Kasumi-1 (cell line): ENCODE measurements at regions not wholly inside any gene's neighbourhood (a gene's known extent, or its start where the extent isn't known, plus 50 kb on each side); places are given as distances from the start of the nearest gene placed in this dataset.
"Not testable (repeated sequence)": the region's sequence is repeated elsewhere in the genome, so short reads cannot be mapped to it uniquely, and the experiment has no call there.

Experiments used
- DNase-seq, 2 experiments: peaks; one replicate each; lab custom pipeline; 2025; lab: John Stamatoyannopoulos, UW

DNA sequence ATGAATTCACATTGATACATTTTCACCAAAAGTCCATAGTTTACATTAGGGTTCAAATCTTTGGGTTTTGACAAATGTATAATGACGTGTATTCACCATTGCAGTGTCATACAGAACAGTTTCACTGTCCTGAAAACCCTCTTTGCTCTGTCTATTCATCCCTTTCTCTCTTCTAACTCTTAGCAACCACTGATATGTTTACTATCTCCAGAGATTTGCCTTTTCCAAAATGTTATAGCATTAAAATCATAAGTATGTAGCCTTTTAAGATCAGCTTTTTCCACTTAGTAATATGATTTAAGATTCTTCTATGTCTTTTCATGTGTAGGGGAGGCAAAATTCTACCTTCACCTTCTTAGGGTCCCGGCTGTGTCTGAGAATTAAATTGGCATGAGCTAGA is 203.8 kb downstream of the TPRG1 start:
- DNase-seq: no peak

DNA sequence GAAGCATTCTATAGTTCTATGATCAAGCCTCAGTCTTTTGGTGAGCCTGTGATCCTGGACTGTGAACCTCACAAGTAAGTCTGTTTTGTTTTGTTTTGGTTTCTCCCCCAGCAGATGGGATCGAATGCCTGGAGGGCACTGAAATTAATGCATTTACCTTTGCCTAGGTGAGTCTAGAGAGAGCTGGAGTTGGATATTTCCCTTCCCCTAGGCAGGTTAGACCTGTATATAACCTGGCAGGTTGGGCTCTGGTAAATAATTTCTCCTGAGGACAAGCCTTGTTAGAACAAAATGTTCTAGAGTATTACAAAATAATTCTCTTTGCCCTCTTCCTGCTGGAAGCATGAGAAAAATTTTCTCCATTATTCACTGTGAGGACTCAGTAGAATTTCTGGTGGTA is 211.9 kb downstream of the TPRG1 start:
- no peak for DNase-seq

DNA sequence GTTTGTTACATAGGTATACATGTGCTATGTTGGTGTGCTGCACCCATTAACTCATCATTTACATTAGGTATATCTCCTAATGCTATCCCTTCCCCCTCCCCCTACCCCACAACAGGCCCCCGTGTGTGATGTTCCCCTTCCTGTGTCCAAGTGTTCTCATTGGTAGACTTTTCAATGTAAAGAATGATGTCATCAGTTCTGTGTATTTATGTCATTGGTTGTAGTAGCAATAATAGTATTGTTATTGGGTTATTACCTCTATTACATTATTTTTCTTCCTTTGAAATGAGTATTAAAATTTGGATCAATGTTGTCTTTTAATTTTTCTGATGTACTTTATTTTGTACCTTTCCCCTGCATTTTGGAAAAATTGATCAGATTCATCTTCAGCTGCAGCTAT is 214.1 kb downstream of the TPRG1 start:
- DNase-seq: not testable (repeated sequence)

DNA sequence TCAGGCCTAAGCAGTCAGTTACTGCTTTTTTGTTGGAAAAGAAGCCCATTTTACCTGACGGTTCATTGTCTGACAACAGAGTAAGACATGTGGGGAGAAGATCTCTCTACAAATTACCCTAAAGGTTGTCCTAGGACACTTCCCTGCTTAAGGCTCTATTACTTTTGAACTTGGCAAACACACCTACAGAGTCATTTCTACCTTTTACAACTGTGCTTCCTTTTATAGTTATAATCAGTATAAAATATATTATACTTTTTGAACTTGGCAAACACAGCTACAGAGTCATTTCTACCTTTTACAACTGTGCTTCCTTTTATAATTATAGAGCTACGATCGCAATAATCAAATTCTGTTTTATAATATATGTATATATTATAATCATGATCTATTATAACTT is 215.0 kb downstream of the TPRG1 start:
- no peak for DNase-seq

DNA sequence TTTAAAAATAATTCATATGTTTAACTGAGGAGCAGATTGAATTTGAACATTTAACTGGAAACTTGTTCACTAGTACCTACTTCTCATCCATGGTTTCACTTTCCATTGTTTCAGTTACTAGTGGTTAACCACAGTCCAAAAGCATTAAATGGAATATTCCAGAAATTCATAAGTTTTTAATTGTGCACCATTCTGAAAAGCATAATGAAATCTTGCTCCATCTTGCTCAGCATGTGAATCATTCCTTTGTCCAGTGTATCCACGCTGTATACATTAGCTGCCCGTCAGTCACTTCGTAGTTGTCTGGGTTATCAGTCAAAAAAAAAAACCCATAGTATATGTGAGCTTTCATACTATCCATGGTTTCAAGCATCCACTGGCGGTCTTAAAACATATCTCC is 217.6 kb downstream of the TPRG1 start:
- no peak for DNase-seq

DNA sequence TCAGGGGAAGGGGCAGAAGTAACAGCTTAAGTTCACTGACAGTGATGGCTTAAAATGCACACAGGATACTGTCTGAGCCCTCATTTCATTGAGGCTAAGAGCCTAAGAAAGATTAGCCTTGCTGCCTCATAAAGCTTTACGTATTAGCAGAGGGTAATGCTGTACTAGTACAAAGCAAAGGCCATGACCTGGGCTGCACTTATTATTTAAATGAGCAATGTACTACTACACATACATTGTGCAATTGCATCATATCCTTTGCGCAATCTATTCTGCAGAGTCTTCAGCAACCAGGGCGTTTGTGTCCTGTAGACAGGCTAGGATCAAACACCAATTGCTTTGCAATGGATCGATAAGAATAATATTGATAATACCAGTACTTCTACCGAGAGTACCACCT is 221.8 kb downstream of the TPRG1 start:
- DNase-seq: no peak

DNA sequence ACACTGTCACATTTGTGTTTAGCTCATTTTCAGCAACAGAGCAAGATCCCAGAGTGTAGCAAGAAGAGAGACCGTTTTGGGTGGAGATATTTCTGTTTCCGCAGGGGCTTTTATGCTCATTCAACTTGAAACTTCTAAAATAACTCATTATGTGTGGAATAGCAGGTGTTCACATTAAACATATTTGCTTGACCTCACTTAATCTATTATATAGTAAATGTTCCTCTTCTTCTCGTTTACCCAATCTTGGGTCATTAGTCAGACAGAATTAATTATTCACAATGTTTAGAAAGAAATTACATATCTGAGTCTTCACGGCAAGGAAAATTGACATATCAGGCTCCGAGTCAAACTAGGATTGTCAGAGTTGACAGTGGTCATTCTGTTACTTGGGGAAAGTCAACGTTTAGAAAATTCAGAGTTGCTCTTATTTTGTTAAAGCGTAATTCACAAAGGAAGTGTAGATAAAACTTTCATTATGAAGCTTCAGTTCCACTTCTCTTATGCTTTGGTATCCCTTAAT is 222.9 kb downstream of the TPRG1 start:
- no peak for DNase-seq

DNA sequence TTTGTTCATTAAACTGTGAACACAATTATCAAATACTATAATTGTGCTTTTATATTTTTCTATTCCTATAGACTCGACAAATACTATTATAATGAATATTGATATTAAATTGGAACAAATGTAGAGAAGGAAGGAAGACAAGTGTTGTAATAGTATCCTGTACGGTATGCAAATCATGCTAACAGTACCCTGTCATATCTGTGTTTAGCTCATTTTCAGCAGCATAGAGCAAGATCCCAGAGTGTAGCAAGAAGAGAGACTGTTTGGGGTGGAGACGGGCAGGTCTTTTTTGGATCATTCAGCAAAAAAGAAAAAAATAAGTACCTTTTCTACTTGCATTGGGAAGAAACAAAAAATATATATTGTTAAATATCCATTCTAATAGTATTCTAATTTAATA is 224.1 kb downstream of the TPRG1 start:
- no peak for DNase-seq

DNA sequence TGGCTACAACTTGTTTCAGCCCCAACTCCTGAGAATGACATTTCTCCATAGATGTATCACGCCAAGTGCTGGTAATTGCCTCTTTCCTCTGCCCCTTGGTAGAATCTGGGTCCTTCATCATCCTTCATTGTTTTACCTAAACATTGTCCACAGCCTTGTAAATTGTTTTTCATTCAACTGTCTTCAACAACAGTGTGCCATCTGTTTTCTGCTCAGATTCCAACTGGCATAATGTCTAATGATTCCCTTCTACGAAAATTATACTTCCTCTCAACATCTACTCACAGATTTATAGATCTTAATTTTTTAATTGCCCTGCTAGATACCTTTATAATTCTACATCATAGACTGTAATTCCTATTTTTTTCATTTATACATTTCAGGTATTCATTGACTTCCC is 226.9 kb downstream of the TPRG1 start:
- no peak for DNase-seq

DNA sequence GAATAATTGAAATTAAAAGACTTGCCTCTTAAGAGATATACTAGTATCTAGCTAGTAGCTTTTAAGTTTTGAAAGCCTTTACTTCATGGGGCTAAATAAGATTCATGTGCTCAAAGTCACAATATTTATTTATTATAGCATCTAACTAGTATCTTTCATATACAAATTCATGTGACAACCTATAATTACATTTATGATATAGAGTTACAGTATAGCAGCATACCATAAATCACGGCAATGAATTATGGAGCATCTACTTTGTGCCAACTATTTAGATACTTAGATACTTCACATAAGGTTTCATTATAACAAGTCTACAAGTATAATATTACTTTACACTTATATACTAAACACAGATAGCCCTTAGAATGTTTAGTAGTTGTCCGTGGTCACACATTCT is 229.4 kb downstream of the TPRG1 start:
- no peak for DNase-seq

DNA sequence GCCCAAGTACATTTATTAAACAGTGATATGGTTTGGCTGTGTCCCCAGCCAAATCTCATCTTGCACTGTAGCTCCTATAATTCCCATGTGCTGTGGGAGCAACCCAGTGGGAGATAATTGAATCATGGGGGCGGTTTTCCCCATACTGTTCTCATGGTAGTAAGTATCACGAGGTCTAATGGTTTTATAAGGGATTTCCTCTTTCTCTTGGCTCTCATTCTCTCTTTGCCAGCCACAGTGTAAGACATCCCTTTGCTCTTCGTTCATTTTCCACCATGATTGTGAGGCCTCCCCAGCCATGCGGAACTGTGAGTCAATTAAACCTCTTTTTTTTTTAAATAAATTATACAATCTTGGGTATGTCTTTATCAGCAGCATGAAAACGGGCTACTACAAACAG is 228.0 kb upstream of the TP63 start:
- no peak for DNase-seq

DNA sequence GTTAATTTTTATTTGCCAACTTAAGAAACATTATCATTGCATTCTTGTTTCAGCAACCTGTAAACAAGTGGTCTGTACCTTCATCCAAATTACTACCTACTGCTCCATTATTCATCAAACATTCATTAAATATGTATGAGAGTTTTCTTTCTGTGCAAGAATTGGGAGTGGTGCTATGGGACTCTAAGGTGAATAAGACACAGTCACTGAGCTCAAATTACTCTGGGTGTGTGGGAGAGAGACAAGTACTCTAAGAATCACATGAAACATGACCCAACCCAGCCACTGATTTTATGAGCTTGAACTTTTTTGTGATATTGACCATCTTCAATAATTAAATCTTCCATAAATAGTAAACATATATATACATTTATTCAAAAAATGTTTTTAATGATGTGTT is 227.2 kb upstream of the TP63 start:
- no peak for DNase-seq

DNA sequence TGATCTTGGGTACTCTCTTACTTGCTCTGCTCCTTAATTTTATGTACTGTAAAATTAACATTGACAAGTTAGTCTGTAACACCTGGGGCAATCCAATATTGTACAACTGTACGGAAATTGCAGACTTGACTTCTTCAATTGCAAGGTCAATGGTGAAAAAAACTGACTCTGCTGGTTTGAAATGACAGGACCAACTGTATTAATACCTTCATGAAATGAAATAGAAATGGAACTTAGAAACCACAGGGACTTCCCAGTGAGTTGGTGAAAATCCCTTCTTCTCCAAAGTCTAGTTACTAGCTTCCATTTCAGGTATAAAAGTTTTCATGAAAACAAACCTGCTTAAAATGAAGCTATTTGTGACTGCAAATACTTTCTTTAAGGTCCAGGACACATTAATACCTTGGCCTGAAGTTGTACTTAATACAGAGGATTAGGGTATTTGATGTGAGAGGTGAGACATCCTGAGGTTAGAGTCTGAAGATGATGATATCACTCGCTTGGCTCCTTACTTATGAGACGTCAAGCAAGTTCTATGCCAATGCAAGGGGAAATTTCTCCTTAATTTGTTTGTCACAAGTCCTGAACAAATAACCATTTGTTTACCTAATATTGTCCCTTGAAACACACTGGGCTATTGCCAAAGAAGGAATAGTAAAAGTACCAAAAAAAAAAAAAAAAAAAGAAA is 226.2 kb upstream of the TP63 start:
- DNase-seq: no peak

DNA sequence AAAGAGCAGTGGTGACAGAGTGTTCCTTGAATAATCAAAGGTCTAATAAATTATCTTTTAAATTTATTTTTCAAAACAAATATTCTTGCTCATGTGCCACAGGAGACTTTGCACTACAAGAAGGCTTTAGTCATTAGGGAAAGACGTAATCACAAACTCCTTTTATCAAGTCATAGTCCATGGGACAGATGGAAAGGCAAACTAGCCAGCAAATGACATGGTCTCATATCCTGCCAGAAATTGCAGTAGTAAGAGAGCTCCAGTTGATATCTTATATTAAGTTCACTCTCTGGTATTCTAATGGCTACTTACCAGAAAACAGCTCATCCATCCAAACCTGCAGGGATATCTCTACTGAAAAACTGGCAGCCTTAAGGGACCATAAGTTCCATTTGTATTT is 225.0 kb upstream of the TP63 start:
- DNase-seq: no peak

DNA sequence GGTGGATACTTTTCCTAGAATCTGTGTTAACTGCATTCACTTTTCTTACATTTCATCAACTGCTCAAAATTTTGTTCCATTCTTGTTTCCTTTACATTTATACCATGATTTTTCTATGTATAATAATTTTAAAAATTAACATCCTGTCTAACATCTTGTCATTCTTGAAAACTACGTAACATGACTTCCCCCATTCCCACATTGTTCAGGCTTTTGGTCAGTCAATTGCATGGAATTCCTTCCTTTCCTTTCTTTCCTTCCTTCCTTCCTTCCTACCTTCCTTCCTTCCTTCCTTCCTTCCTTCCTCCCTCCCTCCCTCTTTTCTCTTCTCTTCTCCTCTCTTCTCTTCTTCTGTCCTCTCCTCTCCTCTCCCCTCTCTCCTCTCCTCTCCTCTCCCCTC is 220.7 kb upstream of the TP63 start:
- no peak for DNase-seq

DNA sequence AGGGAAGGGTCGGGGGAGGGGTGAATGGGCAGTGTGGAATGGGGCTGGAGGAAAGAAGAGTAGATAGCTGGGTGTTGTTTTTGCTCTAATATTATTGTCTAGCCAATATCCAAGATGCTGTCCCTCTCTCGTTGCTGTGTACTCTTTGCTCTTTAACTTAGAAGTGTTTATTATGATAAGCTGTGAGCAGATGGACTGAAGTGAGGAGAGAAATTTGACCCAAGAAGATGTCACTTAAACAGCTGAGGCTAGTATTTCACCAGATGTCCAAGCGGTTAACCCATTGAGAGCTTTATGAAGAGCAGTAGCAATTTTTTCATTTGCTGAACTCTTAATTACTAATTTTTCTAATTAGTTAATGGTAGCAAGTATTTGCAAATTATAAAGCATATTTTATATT is 212.2 kb upstream of the TP63 start:
- DNase-seq: no peak

DNA sequence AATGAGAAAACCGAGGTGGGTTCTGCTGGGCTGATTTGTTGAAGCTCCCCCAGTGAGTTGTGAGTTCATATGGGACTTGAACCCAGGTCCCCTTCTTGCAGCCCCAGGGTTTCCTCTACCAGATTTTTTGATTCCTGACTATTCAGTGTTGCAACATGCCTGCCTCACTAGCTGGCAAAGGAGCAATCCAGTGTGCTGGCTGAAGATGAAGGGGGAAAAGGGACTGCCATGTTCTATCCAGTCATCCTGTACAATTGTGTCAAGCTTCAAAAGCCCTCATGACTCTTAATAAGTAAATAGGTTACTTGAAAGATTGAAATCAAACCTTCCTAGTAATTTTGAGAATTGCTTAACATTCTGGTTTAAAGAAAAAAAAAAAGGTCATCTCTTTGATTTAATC is 211.5 kb upstream of the TP63 start:
- no peak for DNase-seq

DNA sequence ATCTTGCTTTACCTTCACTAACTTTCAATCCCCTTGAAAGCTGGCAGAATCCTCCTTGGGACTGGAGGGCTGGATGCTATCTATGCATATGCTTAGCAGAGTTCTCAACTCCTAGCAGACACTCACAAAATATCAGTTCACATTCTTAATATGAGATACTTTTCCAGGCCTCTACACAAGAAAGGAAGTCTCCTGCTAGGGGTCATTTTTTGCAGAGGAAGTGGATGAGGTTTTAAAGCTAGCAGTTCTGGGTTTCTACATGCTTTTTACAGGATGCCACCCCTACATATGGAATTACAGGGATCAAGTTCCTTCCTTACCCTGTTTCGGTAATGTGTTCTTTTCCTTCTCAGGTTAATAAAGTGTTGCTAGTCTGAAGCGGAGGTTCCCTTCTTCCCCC is 206.3 kb upstream of the TP63 start:
- DNase-seq: no peak

DNA sequence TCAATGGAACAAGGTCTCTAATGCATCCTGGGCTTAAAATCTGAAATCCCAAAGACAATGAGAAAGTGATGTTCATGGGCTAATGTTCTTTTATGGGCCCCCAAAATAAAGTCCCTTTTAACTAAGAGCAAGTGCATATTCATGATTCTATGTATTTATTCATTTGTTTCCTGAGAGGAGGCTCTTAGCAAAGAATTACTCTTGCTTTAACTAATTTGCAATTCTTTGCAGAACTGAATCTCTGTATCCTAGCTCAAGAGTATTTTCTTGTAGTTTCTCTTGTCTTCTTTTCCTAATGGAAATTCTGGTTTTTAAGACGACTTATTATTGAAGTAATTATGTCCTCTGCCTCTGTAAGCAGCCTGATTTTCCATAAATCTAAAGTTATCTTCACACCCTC is 202.2 kb upstream of the TP63 start:
- DNase-seq: no peak

DNA sequence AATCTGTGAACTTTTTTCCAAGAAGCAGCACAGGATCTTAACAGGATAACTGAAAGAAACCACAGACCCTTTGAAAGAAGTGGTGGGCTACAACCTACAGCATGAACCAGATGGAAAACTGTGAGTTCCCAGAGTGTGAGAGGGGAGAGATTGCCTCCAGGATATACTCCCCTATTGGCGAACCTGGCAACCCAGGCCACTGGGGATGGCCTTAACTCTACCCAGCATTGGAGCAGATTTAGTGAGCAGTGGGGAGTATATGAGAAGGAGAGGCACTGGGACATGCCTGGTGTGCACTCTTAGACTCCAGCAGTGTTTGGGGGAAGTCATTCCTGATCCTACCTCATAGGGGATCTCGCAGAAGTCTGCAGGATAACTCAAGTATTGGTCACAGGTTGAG is 201.0 kb upstream of the TP63 start:
- DNase-seq: no peak

DNA sequence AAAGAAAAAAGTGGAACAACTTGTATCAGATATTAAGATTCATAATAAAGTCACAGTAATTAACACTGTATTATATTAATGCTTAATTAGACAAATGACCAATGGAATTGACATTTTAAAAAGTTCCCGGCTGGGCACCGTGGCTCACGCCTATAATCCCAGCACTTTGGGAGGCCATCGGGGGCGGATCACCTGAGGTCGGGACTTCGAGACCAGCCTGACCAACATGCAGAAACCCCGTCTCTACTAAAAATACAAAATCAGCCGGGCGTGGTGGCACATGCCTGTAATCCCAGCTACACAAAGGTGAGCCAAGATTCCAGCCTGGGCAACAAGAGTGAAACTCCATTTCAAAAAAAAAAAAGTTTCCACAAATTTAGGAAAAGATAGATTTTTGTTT is 188.9 kb upstream of the TP63 start:
- DNase-seq: not testable (repeated sequence)

DNA sequence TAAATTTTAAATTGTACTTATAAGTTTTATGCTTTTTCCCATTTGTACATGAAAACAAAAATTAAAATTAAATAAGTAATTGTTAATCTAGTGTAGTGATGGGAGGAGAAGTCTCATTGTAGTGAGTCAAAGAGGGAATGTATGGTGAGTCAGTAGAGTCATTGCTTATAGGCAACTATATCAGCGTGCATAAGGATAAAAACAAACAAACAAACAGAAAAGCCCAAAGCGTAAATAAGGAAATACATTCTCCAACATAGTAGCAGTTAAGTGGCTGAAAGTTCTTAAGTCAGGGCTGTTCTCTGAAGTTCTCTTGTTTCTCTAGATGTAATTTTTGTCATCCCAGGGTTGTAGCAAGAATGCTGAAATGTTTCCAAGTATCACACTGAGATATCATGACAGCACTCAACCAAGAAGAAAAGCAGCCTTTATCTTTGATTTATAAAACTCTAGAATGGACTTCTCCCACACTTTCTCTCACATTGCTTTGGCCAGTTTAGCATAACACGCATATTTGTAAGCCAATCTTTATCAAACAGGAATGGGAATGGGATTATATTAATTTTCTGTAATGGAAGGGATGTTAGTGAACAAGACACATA is 184.1 kb upstream of the TP63 start:
- no peak for DNase-seq

DNA sequence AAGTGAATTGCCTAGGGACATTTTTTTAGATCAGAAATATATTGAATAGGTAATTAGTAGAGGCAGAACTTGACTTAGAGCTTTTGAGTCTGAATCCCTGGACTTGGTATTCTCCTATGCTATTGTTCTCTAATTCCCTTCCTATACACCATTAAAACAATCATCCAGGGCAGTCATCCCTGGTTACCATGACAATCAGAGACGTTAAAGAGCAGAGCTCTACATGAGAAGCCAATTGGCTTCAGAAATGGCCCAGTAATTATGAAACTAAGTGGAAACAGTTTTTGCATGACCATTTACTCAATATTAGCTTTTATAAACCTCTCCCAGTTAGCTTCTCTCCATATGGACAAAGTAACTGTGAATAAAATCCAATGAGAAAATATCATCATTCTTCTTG is 182.1 kb upstream of the TP63 start:
- DNase-seq: no peak

DNA sequence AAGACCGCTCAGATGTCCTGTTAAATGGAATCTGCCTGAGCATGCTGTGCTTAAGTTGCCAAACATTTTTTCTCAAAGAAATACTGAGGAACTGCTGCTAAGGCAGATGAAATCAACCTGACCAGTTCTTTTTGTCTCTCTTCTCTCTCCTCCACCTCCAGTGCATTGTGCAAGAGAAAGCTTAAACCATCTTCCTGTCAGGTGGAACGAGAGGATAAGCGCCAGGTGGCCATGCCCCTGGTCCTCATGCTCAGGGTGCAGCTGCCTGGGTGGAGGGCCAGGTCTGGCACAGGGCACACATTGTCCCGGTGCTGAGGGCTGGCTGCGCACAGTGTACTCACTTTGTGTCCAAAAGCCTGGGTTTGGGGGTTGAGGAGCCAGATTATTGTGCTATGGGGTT is 176.2 kb upstream of the TP63 start:
- DNase-seq: no peak
